DOHH2 (cell line): ENCODE measurements at regions not wholly inside any gene's neighbourhood (a gene's known extent, or its start where the extent isn't known, plus 50 kb on each side); places are given as distances from the start of the nearest gene placed in this dataset.

Source experiments
- H3F3A ChIP-seq: fragments of 200-600 bp; sonication (generic), shearing (Covaris generic); 2 replicates; pipeline ENCODE4 v1.6.0; 2016; ENCODE audit warnings: antibody characterized with exemption, mild to moderate bottlenecking; ENCODE audit not compliant: control insufficient read depth, insufficient read depth
- H3K27ac ChIP-seq: fragments of 200-600 bp; sonication (generic); 2 replicates; pipeline ENCODE4 v1.5.1; 2014; ENCODE audit warnings: low read depth, mild to moderate bottlenecking, low read length, moderate library complexity
- H3K27me3 ChIP-seq: fragments of 200-600 bp; sonication (generic); 2 replicates; pipeline ENCODE4 v1.6.1; 2014; ENCODE audit warnings: mild to moderate bottlenecking, low read length, mixed read lengths; ENCODE audit not compliant: control insufficient read depth
- H3K36me3 ChIP-seq: fragments of 200-600 bp; sonication (generic); 2 replicates; pipeline ENCODE4 v1.6.1; 2014; ENCODE audit warnings: mild to moderate bottlenecking, low read length, moderate library complexity, mixed read lengths; ENCODE audit not compliant: control insufficient read depth
- H3K4me1 ChIP-seq: fragments of 200-600 bp; sonication (generic); 2 replicates; pipeline ENCODE4 v1.6.1; 2014; ENCODE audit warnings: mild to moderate bottlenecking, low read length, mixed read lengths; ENCODE audit not compliant: control insufficient read depth
- H3K4me2 ChIP-seq: fragments of 200-600 bp; sonication (generic); 2 replicates; pipeline ENCODE4 v1.6.0; 2014; ENCODE audit warnings: mild to moderate bottlenecking, low read length, moderate library complexity
- H3K4me3 ChIP-seq: fragments of 200-600 bp; sonication (generic); 2 replicates; pipeline ENCODE4 v1.5.1; 2014; ENCODE audit warnings: mild to moderate bottlenecking, low read length, mixed read lengths
- H3K79me2 ChIP-seq: fragments of 200-600 bp; sonication (generic); 2 replicates; pipeline ENCODE4 v1.6.1; 2014; ENCODE audit warnings: mild to moderate bottlenecking, low read length, mixed read lengths; ENCODE audit not compliant: control insufficient read depth
- H3K9me2 ChIP-seq: fragments of 200-600 bp; sonication (generic); replicated peaks from 2 replicates; pipeline ENCODE4 v1.6.1; 2014; ENCODE audit warnings: mild to moderate bottlenecking, low read length, mixed read lengths; ENCODE audit not compliant: control insufficient read depth
- H3K9me3 ChIP-seq: fragments of 200-600 bp; sonication (generic); 2 replicates; pipeline ENCODE4 v1.6.1; 2014; ENCODE audit warnings: antibody characterized with exemption, low read length, mixed read lengths; ENCODE audit not compliant: control insufficient read depth, insufficient read depth
- H4K20me1 ChIP-seq: fragments of 200-600 bp; sonication (generic); 2 replicates; pipeline ENCODE4 v1.6.0; 2014; ENCODE audit warnings: low read depth, mild to moderate bottlenecking, antibody characterized with exemption, low read length, moderate library complexity; ENCODE audit not compliant: control insufficient read depth, insufficient read depth
- EZH2phosphoT487 ChIP-seq: fragments of 200-600 bp; sonication (generic); IDR thresholded peaks from 2 replicates; pipeline ENCODE4 v1.6.1; 2017; ENCODE audit warnings: borderline replicate concordance, mild to moderate bottlenecking, antibody characterized with exemption, low read length, moderate library complexity, mixed read lengths
- TF ChIP-seq, protein P1 (sequence below): fragments of 200-600 bp; sonication (generic); IDR thresholded peaks from one replicate; pipeline ENCODE4 v1.5.1; 2014; ENCODE audit warnings: antibody characterized with exemption, mild to moderate bottlenecking, low read depth, low read length; ENCODE audit not compliant: poor library complexity, severe bottlenecking

GRCh38 chr11:11038782-11039181 lies 180.9 kb upstream of the ZBED5 start:
- Histone ChIP-seq H3K27ac (no peak overlapping the region), H4K20me1 (no peaks in the 10 kb centered on the region), H3K4me1 (no peaks in the 10 kb centered on the region), H3F3A (no peaks in the 10 kb centered on the region), H3K4me3 (no peak overlapping the region), H3K27me3 (0 out of 2 replicates have a peak, but pooled peaks cover 2% of the 10 kb centered on the region), H3K9me3 (no peaks in the 10 kb centered on the region), H3K4me2 (no peak overlapping the region), H3K9me2 (no peaks in the 10 kb centered on the region), H3K36me3 (no peaks in the 10 kb centered on the region), H3K79me2 (no peaks in the 10 kb centered on the region)
- TF ChIP-seq, protein P1, sequence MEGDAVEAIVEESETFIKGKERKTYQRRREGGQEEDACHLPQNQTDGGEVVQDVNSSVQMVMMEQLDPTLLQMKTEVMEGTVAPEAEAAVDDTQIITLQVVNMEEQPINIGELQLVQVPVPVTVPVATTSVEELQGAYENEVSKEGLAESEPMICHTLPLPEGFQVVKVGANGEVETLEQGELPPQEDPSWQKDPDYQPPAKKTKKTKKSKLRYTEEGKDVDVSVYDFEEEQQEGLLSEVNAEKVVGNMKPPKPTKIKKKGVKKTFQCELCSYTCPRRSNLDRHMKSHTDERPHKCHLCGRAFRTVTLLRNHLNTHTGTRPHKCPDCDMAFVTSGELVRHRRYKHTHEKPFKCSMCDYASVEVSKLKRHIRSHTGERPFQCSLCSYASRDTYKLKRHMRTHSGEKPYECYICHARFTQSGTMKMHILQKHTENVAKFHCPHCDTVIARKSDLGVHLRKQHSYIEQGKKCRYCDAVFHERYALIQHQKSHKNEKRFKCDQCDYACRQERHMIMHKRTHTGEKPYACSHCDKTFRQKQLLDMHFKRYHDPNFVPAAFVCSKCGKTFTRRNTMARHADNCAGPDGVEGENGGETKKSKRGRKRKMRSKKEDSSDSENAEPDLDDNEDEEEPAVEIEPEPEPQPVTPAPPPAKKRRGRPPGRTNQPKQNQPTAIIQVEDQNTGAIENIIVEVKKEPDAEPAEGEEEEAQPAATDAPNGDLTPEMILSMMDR: no peak
- TF ChIP-seq EZH2phosphoT487: no peak

- H3K27ac ChIP-seq: no peak overlapping the region
Measured at GRCh38 chr11:11038352-11038751, 180.5 kb upstream of the ZBED5 start.

DNA sequence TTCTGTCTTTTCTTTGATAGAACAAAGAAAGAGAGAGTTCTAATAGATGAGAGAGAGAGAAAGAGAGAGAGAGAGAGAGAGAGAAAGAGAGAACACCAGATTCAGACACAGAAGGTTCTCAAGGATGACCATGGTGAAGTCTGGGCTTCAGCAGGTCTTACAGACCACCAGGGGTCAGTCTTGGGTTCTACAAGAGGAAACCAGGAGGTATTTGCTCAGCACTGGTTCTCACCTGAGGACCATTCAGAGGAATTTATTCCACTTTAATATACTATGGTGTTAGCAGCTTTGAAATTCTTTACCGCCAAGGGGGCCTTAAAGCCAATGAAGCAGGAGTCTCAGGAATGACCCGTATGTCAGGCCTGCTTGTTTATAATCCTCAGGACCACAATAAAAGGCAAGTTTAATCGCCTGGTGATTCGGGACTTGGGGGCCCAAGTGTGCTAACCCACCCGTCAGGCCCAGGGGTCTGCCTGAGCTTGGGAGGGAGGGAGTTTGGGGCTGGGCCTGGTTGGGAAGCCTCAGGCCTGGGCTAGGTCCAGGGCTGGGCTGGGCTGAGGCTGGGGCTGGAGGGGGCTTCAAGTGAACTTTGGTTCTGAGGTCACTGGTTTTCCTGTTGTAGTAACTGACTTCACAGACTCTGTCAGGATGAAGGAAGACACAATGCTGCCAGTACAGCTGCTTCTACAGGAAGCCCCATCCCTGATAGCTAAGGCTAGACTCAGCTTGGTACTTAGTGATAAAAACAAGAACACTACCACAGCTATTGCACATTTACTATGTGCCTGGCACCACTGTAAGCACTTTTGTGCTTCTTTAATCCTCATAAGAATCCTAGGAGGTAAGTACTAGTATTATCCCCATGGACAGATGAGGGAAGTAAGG lies 179.2 kb upstream of the ZBED5 start:
- H3K36me3 ChIP-seq: no peaks in the 10 kb centered on the region
- no peak overlapping the region for H3K4me3 ChIP-seq
- no peaks in the 10 kb centered on the region for H3K9me3 ChIP-seq
- H3K4me2 ChIP-seq: no peak overlapping the region
- H3F3A ChIP-seq: no peaks in the 10 kb centered on the region
- H4K20me1 ChIP-seq: no peaks in the 10 kb centered on the region
- H3K9me2 ChIP-seq: no peaks in the 10 kb centered on the region
- peaks cover 3% of the 10 kb centered on the region; the same call in 1 of the 2 replicates for H3K27me3 ChIP-seq
- no peaks in the 10 kb centered on the region for H3K4me1 ChIP-seq
- H3K27ac ChIP-seq: no peak overlapping the region
- TF ChIP-seq EZH2phosphoT487: no peak
- TF ChIP-seq, protein P1: peak; percentile 85
- H3K79me2 ChIP-seq: no peaks in the 10 kb centered on the region

More at GRCh38 chr11:11038352-11038751, 180.5 kb upstream of the ZBED5 start:
- no peaks in the 10 kb centered on the region for H3K9me3 ChIP-seq
- no peaks in the 10 kb centered on the region for H3K4me1 ChIP-seq
- 0 out of 2 replicates have a peak, but pooled peaks cover 2% of the 10 kb centered on the region for H3K27me3 ChIP-seq
- no peak for TF ChIP-seq EZH2phosphoT487
- TF ChIP-seq, protein P1: no peak
- H3K9me2 ChIP-seq: no peaks in the 10 kb centered on the region
- H3F3A ChIP-seq: no peaks in the 10 kb centered on the region
- no peaks in the 10 kb centered on the region for H4K20me1 ChIP-seq
- no peak overlapping the region for H3K4me3 ChIP-seq
- H3K4me2 ChIP-seq: no peak overlapping the region
- no peaks in the 10 kb centered on the region for H3K79me2 ChIP-seq
- no peaks in the 10 kb centered on the region for H3K36me3 ChIP-seq
